Lower leg skin (tissue), 4 donors: ENCODE measurements at regions not wholly inside any gene's neighbourhood (a gene's known extent, or its start where the extent isn't known, plus 50 kb on each side); places are given as distances from the start of the nearest gene placed in this dataset.

Experiments used
- DNase-seq, 2 donors: peaks; one replicate each; pipeline ENCODE4 v3.0.0-alpha.2; 2019; ENCODE audit warnings: low spot score in 2 of 2
- H3K4me3 ChIP-seq: fragments of 200-600 bp; sonication (generic); 2 replicates; pipeline ENCODE4 v1.5.1; 2017; ENCODE audit warnings: mild to moderate bottlenecking, low read depth; ENCODE audit not compliant: poor library complexity, severe bottlenecking
- CTCF ChIP-seq, 3 donors: fragments of 450-650 bp; IDR thresholded peaks; one replicate each; pipeline ENCODE4 v1.5.1; 2016; ENCODE audit warnings: antibody characterized with exemption in 3 of 3, mild to moderate bottlenecking in 3 of 3, moderate library complexity in 2 of 3
- POLR2A ChIP-seq, 2 donors: fragments of 450-650 bp; IDR thresholded peaks; one replicate each; pipeline ENCODE4 v1.6.1; 2016 to 2017; ENCODE audit warnings: antibody characterized with exemption in 2 of 2, mild to moderate bottlenecking in 1 of 2, moderate library complexity in 1 of 2
- WGBS, 2 donors: methylation state at CpG; one replicate each; pipeline ENCODE4 v1.1.5; 2018; 5-methylcytosine and 5-hydroxymethylcytosine counted together
- intact Hi-C: fragments of 100-400 bp; cut with DNase I; formaldehyde crosslinking; loops from one replicate; pipeline ENCODE4 v1.15.0; 2023; ENCODE audit warnings: low total_unique reads

- no peak overlapping the region for H3K4me3 ChIP-seq
- TF ChIP-seq POLR2A (IDR thresholded peaks at IDR 0.05) (no peak), CTCF (IDR thresholded peaks at IDR 0.05) (no peak)
Measured at GRCh38 chr4:133802359-133803140, 399.0 kb downstream of the PABPC4L start.

GRCh38 chr4:133801883-133802282 lies 399.7 kb downstream of the PABPC4L start:
- intact Hi-C loops, result no loop called here
- DNase-seq, result no peak
- H3K4me3 ChIP-seq, result no peak overlapping the region
- TF ChIP-seq CTCF (IDR thresholded peaks at IDR 0.05) (no peak), POLR2A (IDR thresholded peaks at IDR 0.05) (no peak)

More at GRCh38 chr4:133802359-133803140, 399.0 kb downstream of the PABPC4L start:
- 71 to 82% methylated on average over 3 of the region's 3 CpGs for WGBS, 2 donors
- intact Hi-C loops, result no loop called here
- no peak for DNase-seq

DNA sequence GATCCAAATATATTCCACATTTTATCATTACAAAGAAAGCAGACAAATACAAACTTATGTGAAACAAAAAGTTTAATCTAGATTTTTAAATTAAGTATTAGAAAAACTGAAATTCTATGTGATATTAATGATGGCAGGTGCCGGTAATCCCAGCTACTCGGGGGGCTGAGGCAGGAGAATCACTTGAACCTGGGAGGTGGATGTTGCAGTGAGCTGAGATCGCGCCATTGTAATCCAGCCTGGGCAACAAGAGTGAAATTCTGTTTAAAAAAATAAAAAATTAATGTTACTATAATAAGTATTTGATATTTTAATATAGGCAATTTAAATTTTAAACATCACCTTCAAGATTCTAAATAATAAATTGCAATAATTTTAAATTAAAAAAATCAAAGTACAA lies 400.6 kb downstream of the PABPC4L start:
- intact Hi-C loops, result no loop called here
- TF ChIP-seq CTCF (IDR thresholded peaks at IDR 0.05) (no peak), POLR2A (IDR thresholded peaks at IDR 0.05) (no peak)
- no peak overlapping the region for H3K4me3 ChIP-seq
- DNase-seq, result no peak
- 96% methylated on average over 4 of the region's 4 CpGs for WGBS, 2 donors

DNA sequence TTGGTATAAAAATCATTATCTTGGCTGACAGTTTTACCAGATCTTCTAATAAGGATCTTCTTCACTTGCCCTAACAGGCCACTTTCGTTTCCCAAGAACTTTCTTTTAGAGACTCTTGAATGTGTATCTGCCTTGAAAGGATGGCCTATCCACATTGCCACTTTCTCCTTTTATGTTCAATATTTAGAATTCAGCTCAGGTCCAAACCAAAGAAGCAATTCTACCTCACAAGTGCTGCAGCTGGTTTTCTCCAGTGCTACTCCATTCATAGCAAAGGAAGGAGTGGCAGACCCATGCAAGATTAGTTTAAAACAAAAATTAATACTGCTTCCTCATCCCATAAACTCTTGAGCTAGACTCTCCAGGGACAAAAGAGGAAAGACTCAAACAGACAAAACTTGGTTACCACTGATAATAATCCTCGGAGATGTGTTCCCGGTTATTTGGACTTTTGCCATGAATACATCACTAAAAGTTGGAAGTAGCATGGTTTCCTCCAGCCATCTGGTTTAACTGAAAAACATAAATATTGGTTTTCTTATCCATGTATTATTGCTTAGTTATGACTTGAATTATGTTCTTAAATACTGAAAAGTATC lies 401.8 kb downstream of the PABPC4L start:
- 24 to 48% methylated on average over 3 of the region's 3 CpGs for WGBS, 2 donors
- no peak for DNase-seq
- intact Hi-C loops, result no loop called here
- TF ChIP-seq CTCF (IDR thresholded peaks at IDR 0.05), result no peak
- TF ChIP-seq POLR2A (IDR thresholded peaks at IDR 0.05), result no peak
- H3K4me3 ChIP-seq, result no peak overlapping the region

DNA sequence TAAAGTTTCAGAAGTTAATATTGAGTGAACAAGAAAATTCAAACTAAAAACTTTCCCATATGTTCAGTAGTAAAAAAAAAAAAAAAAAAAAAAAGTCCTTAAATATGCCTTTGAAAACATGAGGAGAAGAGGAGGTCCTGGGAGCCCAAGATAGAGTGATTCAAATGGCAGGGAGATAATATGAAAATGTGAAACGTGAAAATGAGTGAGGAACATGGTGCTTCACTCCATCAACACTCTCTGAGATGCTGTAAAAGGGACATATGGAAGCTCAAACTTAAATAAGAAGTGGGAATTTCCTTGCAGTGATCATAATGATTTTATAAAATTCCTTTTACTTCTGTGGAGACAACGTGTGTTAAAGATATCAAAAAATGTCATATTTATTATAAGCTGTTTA lies 423.9 kb downstream of the PABPC4L start:
- TF ChIP-seq CTCF (IDR thresholded peaks at IDR 0.05) (no peak), POLR2A (IDR thresholded peaks at IDR 0.05) (no peak)
- 59 to 64% methylated on average over 2 of the region's 2 CpGs for WGBS, 2 donors
- intact Hi-C loops, result no loop called here
- no peak for DNase-seq
- no peak overlapping the region for H3K4me3 ChIP-seq
